ENCODE measurements at regions not wholly inside any gene's neighbourhood (a gene's known extent, or its start where the extent isn't known, plus 50 kb on each side); places are given as distances from the start of the nearest gene placed in this dataset.

GRCh38 chr4:137707102-137707620 lies 174.9 kb upstream of the PCDH18 start:
- in situ Hi-C loops (cut with HindIII; ENCODE audit: low pct_unique_long_range_greater_than_20kb, low sequenced_read_pairs) = no loop called here
- DNase-seq (ENCODE audit: low read depth in 1 of 2, low spot score in 1 of 2) = no peak
- TF ChIP-seq JUND (IDR thresholded peaks at IDR 0.05; ENCODE audit: low read depth) = no peak

- in situ Hi-C loops (cut with HindIII; ENCODE audit: low pct_unique_long_range_greater_than_20kb, low sequenced_read_pairs) = no loop called here
- TF ChIP-seq JUND (IDR thresholded peaks at IDR 0.05; ENCODE audit: low read depth) = no peak
- no peak for DNase-seq (ENCODE audit: low read depth in 1 of 2, low spot score in 1 of 2)
Observed at GRCh38 chr4:137705171-137705783, 173.0 kb upstream of the PCDH18 start.

- in situ Hi-C loops (cut with HindIII; ENCODE audit: low pct_unique_long_range_greater_than_20kb, low sequenced_read_pairs) = no loop called here
- no peak for TF ChIP-seq JUND (IDR thresholded peaks at IDR 0.05; ENCODE audit: low read depth)
- DNase-seq (ENCODE audit: low read depth in 1 of 2, low spot score in 1 of 2) = no peak
Observed at GRCh38 chr4:137703195-137703594, 170.9 kb upstream of the PCDH18 start.

GRCh38 chr4:137702512-137702911 lies 170.2 kb upstream of the PCDH18 start:
- no peak for DNase-seq (ENCODE audit: low read depth in 1 of 2, low spot score in 1 of 2)
- in situ Hi-C loops (cut with HindIII; ENCODE audit: low pct_unique_long_range_greater_than_20kb, low sequenced_read_pairs) = no loop called here
- TF ChIP-seq JUND (IDR thresholded peaks at IDR 0.05; ENCODE audit: low read depth) = no peak

- TF ChIP-seq JUND (IDR thresholded peaks at IDR 0.05; ENCODE audit: low read depth) = no peak
- in situ Hi-C loops (cut with HindIII; ENCODE audit: low pct_unique_long_range_greater_than_20kb, low sequenced_read_pairs) = no loop called here
- no peak for DNase-seq (ENCODE audit: low read depth in 1 of 2, low spot score in 1 of 2)
Observed at GRCh38 chr4:137701401-137701800, 169.1 kb upstream of the PCDH18 start.

GRCh38 chr4:137700751-137701150 lies 168.5 kb upstream of the PCDH18 start:
- no peak for TF ChIP-seq JUND (IDR thresholded peaks at IDR 0.05; ENCODE audit: low read depth)
- DNase-seq (ENCODE audit: low read depth in 1 of 2, low spot score in 1 of 2) = no peak
- in situ Hi-C loops (cut with HindIII; ENCODE audit: low pct_unique_long_range_greater_than_20kb, low sequenced_read_pairs) = no loop called here

- no peak for DNase-seq (ENCODE audit: low read depth in 1 of 2, low spot score in 1 of 2)
- TF ChIP-seq JUND (IDR thresholded peaks at IDR 0.05; ENCODE audit: low read depth) = no peak
- in situ Hi-C loops (cut with HindIII; ENCODE audit: low pct_unique_long_range_greater_than_20kb, low sequenced_read_pairs) = no loop called here
Observed at GRCh38 chr4:137700072-137700471, 167.8 kb upstream of the PCDH18 start.

- no peak for DNase-seq (ENCODE audit: low read depth in 1 of 2, low spot score in 1 of 2)
- in situ Hi-C loops (cut with HindIII; ENCODE audit: low pct_unique_long_range_greater_than_20kb, low sequenced_read_pairs) = no loop called here
- TF ChIP-seq JUND (IDR thresholded peaks at IDR 0.05; ENCODE audit: low read depth) = no peak
Observed at GRCh38 chr4:137694138-137694537, 161.8 kb upstream of the PCDH18 start.

GRCh38 chr4:137693641-137694040 lies 161.3 kb upstream of the PCDH18 start:
- no peak for DNase-seq (ENCODE audit: low read depth in 1 of 2, low spot score in 1 of 2)
- no peak for TF ChIP-seq JUND (IDR thresholded peaks at IDR 0.05; ENCODE audit: low read depth)
- in situ Hi-C loops (cut with HindIII; ENCODE audit: low pct_unique_long_range_greater_than_20kb, low sequenced_read_pairs) = no loop called here

GRCh38 chr4:137692205-137692604 lies 159.9 kb upstream of the PCDH18 start:
- no peak for DNase-seq (ENCODE audit: low read depth in 1 of 2, low spot score in 1 of 2)
- no peak for TF ChIP-seq JUND (IDR thresholded peaks at IDR 0.05; ENCODE audit: low read depth)
- in situ Hi-C loops (cut with HindIII; ENCODE audit: low pct_unique_long_range_greater_than_20kb, low sequenced_read_pairs) = no loop called here

GRCh38 chr4:137688651-137689050 lies 156.4 kb upstream of the PCDH18 start:
- in situ Hi-C loops (cut with HindIII; ENCODE audit: low pct_unique_long_range_greater_than_20kb, low sequenced_read_pairs) = no loop called here
- TF ChIP-seq JUND (IDR thresholded peaks at IDR 0.05; ENCODE audit: low read depth) = no peak
- DNase-seq (ENCODE audit: low read depth in 1 of 2, low spot score in 1 of 2) = no peak

- no peak for TF ChIP-seq JUND (IDR thresholded peaks at IDR 0.05; ENCODE audit: low read depth)
- in situ Hi-C loops (cut with HindIII; ENCODE audit: low pct_unique_long_range_greater_than_20kb, low sequenced_read_pairs) = no loop called here
- DNase-seq (ENCODE audit: low read depth in 1 of 2, low spot score in 1 of 2) = no peak
Observed at GRCh38 chr4:137685357-137685756, 153.1 kb upstream of the PCDH18 start.

GRCh38 chr4:137681081-137681480 lies 148.8 kb upstream of the PCDH18 start:
- no peak for TF ChIP-seq JUND (IDR thresholded peaks at IDR 0.05; ENCODE audit: low read depth)
- no peak for DNase-seq (ENCODE audit: low read depth in 1 of 2, low spot score in 1 of 2)
- in situ Hi-C loops (cut with HindIII; ENCODE audit: low pct_unique_long_range_greater_than_20kb, low sequenced_read_pairs) = no loop called here

- no peak for TF ChIP-seq JUND (IDR thresholded peaks at IDR 0.05; ENCODE audit: low read depth)
- DNase-seq (ENCODE audit: low read depth in 1 of 2, low spot score in 1 of 2) = no peak
- in situ Hi-C loops (cut with HindIII; ENCODE audit: low pct_unique_long_range_greater_than_20kb, low sequenced_read_pairs) = no loop called here
Observed at GRCh38 chr4:137678796-137679195, 146.5 kb upstream of the PCDH18 start.
